Natural killer cell treated with Interleukin-12 subunit alpha and Interleukin-12 subunit beta and Interleukin-15 and Interleukin-18, amount 100 ng/mL, for 72 hours (primary cell): ENCODE measurements at regions not wholly inside any gene's neighbourhood (a gene's known extent, or its start where the extent isn't known, plus 50 kb on each side); places are given as distances from the start of the nearest gene placed in this dataset.
"Not testable (repeated sequence)": the region's sequence is repeated elsewhere in the genome, so short reads cannot be mapped to it uniquely, and the experiment has no call there.

Source experiments
- ATAC-seq, 2 donors: fragments of 150-1000 bp; cut with Tn5 transposase in 1 of 2; sonication (Bioruptor Pico), chemical (Tn5 transposase) in 1 of 2; 2 replicates each; pipeline ENCODE4 v1.10.0; 2021
- DNase-seq: peaks from one replicate; pipeline ENCODE4 v3.0.0; 2022; ENCODE audit warnings: low spot score
- H3K27ac Mint-ChIP-seq, 2 donors: 1 replicate in 1 of 2; 2 replicates in 1 of 2; pipeline ENCODE4 v1.8.0; 2022; ENCODE audit warnings: mixed read lengths in 2 of 2, mild to moderate bottlenecking in 1 of 2, moderate library complexity in 1 of 2
- H3K27me3 Mint-ChIP-seq, 2 donors: 1 replicate in 1 of 2; 2 replicates in 1 of 2; pipeline ENCODE4 v1.8.0; 2022; ENCODE audit warnings: mixed read lengths in 2 of 2
- H3K36me3 Mint-ChIP-seq: one replicate; pipeline ENCODE4 v1.8.0; 2022; ENCODE audit warnings: mixed read lengths
- H3K4me1 Mint-ChIP-seq, 2 donors: 1 replicate in 1 of 2; 2 replicates in 1 of 2; pipeline ENCODE4 v1.8.0; 2022; ENCODE audit warnings: low read depth in 2 of 2, mixed read lengths in 2 of 2, mild to moderate bottlenecking in 1 of 2
- H3K4me3 Mint-ChIP-seq: one replicate; pipeline ENCODE4 v1.8.0; 2022; ENCODE audit warnings: mixed read lengths
- H3K9me3 Mint-ChIP-seq: 2 replicates; pipeline ENCODE4 v1.8.0; 2022; ENCODE audit warnings: mixed read lengths

- no peak for ATAC-seq
- Mint-ChIP-seq H3K9me3 (peaks cover 9% of the 10 kb centered on the region), H3K4me1 (no peaks in the 10 kb centered on the region), H3K27me3 (peaks cover 0 to 6% of the 10 kb centered on the region in 2 donors), H3K36me3 (no peaks in the 10 kb centered on the region), H3K27ac (no peak overlapping the region), H3K4me3 (no peak overlapping the region)
- no peak for DNase-seq
These were observed 102.6 kb downstream of the PLG start for GRCh38 chr6:160804639-160805038.

- Mint-ChIP-seq H3K9me3 (peaks cover 7% of the 10 kb centered on the region), H3K36me3 (no peaks in the 10 kb centered on the region), H3K4me3 (no peak overlapping the region), H3K27ac (no peak overlapping the region), H3K4me1 (no peaks in the 10 kb centered on the region), H3K27me3 (peaks cover 0 to 8% of the 10 kb centered on the region in 2 donors)
- no peak for ATAC-seq
- DNase-seq = no peak
These were observed 106.2 kb downstream of the PLG start for GRCh38 chr6:160808263-160808662.

GRCh38 chr6:160810238-160810637, 108.2 kb downstream of the PLG start:
- ATAC-seq (no peak), DNase-seq (no peak)
- no peaks in the 10 kb centered on the region for H3K4me1 Mint-ChIP-seq
- H3K27ac Mint-ChIP-seq = no peak overlapping the region
- peaks cover 3% of the 10 kb centered on the region for H3K9me3 Mint-ChIP-seq
- no peaks in the 10 kb centered on the region for H3K36me3 Mint-ChIP-seq
- peaks cover 0 to 15% of the 10 kb centered on the region in 2 donors for H3K27me3 Mint-ChIP-seq
- no peak overlapping the region for H3K4me3 Mint-ChIP-seq

- H3K4me3 Mint-ChIP-seq = no peak overlapping the region
- H3K27ac Mint-ChIP-seq = no peak overlapping the region
- H3K4me1 Mint-ChIP-seq = no peaks in the 10 kb centered on the region
- H3K36me3 Mint-ChIP-seq = no peaks in the 10 kb centered on the region
- peaks cover 0 to 15% of the 10 kb centered on the region in 2 donors for H3K27me3 Mint-ChIP-seq
- ATAC-seq (no peak), DNase-seq (no peak)
- no peaks in the 10 kb centered on the region for H3K9me3 Mint-ChIP-seq
These were observed 110.1 kb downstream of the PLG start for GRCh38 chr6:160812097-160812496.

DNA sequence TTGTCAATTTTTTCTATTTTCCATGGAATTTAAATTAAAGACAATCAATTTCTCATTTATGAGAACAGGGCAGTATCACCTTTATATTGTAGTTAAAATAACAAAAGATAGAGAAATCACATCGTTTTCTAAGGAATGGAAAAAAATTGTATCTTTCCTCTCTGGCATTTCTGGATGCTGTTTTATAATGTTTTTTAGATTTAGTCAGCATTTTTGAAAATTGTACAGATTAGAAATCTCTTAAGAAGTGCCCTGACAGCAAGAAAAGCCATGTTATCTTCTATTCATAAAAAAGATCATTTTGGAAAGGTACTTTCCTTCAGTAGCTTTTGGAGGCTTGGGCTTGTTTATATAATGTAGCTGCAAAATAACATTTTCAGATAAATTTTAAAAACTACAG, 116.9 kb downstream of the PLG start:
- DNase-seq (no peak), ATAC-seq (no peak)
- Mint-ChIP-seq H3K4me1 (no peaks in the 10 kb centered on the region), H3K9me3 (peaks cover 8% of the 10 kb centered on the region), H3K4me3 (no peak overlapping the region), H3K27me3 (peaks cover 0 to 7% of the 10 kb centered on the region in 2 donors), H3K27ac (no peak overlapping the region), H3K36me3 (peaks cover 7% of the 10 kb centered on the region)

- not testable (repeated sequence) for H3K27me3 Mint-ChIP-seq, DNase-seq, H3K27ac Mint-ChIP-seq, H3K9me3 Mint-ChIP-seq, H3K36me3 Mint-ChIP-seq, ATAC-seq, H3K4me3 Mint-ChIP-seq, H3K4me1 Mint-ChIP-seq
These were observed 118.6 kb downstream of the PLG start for GRCh38 chr6:160820661-160821060.

DNA sequence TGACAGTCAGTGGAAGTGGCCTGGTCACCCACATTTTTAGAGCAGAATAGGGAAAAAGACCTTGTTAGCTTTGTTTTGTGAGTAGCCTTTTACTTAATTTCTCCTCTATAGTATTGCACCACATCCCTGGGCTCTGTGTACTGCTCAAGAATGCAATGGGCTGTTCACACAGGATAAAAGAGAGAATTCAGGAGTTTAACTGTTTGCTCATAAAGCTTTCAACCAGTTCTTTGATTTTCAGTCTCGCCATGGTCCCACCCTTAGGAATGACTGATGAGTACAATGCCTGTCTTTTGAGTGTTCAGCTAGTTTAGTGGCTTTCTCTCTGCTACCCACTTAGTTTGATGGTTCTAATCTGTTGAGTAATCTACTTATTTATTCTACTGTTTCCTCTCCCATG, 129.7 kb downstream of the PLG start:
- no peaks in the 10 kb centered on the region for H3K9me3 Mint-ChIP-seq
- no peaks in the 10 kb centered on the region for H3K4me1 Mint-ChIP-seq
- ATAC-seq = no peak
- DNase-seq = no peak
- peaks cover 0 to 12% of the 10 kb centered on the region in 2 donors for H3K27me3 Mint-ChIP-seq
- no peaks in the 10 kb centered on the region for H3K36me3 Mint-ChIP-seq
- no peak overlapping the region for H3K4me3 Mint-ChIP-seq
- no peak overlapping the region for H3K27ac Mint-ChIP-seq

DNA sequence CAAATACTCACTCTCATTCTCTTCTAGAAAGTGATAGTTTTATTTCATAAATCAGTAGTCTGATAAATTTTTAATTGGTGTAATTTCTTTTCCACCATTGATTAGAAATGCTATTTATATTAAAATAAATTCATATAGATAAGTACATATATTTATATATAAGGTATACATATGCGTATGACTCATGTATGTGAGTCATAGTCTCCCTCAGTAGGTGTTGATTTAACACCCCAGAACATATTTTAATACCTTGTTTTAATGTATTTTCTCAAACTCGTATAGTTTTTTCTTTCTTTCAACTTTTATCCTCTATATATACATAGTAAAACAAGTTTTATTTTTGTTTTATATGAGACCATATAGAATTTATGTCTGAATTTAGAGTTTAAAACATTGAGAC, 130.4 kb downstream of the PLG start:
- Mint-ChIP-seq H3K36me3 (no peaks in the 10 kb centered on the region), H3K27me3 (peaks cover 0 to 5% of the 10 kb centered on the region in 2 donors), H3K27ac (no peak overlapping the region), H3K4me1 (no peaks in the 10 kb centered on the region), H3K4me3 (no peak overlapping the region), H3K9me3 (no peaks in the 10 kb centered on the region)
- ATAC-seq (no peak), DNase-seq (no peak)

DNA sequence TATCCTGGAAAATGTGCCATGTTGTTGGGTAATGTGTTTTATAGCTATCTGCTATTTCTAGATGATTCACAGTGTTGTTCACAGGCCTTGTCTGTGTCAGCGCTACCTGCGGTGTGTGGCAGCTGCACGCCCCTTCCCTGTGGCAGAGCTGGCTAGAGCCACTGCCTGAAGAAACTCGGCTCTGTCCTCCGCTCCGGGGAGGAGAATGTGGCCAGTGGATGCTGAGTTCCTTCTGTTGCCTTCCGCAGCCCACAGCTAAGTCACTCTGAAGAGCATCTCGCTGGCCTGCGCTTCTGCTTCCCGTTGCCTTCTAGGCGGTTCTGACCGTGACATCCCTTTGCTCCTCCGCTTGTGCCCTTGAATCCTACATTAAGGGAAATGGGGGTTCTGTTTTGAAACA, 135.1 kb downstream of the PLG start:
- Mint-ChIP-seq H3K4me3 (no peak overlapping the region), H3K36me3 (no peaks in the 10 kb centered on the region), H3K4me1 (no peaks in the 10 kb centered on the region), H3K27ac (no peak overlapping the region), H3K27me3 (no peaks in the 10 kb centered on the region), H3K9me3 (no peaks in the 10 kb centered on the region)
- no peak for ATAC-seq
- DNase-seq = no peak

DNA sequence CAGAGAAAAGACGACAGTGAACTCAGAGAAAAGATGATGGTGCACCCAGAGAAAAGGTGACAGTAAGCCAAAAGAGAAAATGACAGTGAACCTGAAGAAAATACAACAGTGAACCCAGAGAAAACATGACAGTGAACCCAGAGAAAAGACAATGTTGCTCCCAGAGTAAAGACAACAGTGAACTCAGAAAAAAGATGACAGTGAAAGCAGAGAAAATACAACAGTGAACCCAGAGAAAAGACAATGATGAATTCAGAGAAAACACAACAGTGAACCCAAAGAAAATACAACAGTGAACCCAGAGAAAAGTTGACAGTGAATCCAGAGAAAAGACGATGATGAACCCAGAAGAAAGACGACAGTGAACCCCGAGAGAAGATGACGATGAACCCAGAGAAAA, 140.5 kb upstream of the MAP3K4 start:
- DNase-seq = no peak
- Mint-ChIP-seq H3K27ac (no peak overlapping the region), H3K4me3 (no peak overlapping the region), H3K36me3 (no peaks in the 10 kb centered on the region), H3K4me1 (no peaks in the 10 kb centered on the region), H3K27me3 (no peaks in the 10 kb centered on the region), H3K9me3 (no peaks in the 10 kb centered on the region)
- no peak for ATAC-seq

DNA sequence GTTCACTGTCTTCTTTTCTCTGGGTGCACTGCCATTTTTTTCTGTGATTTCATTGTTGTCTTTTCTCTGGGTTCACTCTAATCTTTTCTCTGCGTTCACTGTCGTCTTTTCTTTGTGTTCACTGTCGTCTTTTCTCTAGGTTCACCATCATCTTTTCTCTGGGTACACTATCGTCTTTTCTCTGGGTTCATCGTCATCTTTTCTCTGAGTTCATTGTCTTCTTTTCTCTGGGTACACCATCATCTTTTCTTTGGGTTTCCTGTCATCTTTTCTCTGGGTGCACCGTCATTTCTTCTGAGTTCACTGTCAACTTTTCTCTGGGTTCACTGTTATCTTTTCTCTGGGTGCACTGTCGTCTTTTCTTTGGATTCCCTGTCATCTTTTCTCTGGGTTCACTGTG, 137.6 kb upstream of the MAP3K4 start:
- H3K4me3 Mint-ChIP-seq = no peak overlapping the region
- ATAC-seq = no peak
- no peaks in the 10 kb centered on the region for H3K27me3 Mint-ChIP-seq
- H3K4me1 Mint-ChIP-seq = no peaks in the 10 kb centered on the region
- DNase-seq = no peak
- H3K36me3 Mint-ChIP-seq = no peaks in the 10 kb centered on the region
- no peaks in the 10 kb centered on the region for H3K9me3 Mint-ChIP-seq
- no peak overlapping the region for H3K27ac Mint-ChIP-seq

- Mint-ChIP-seq H3K4me1 (no peaks in the 10 kb centered on the region), H3K36me3 (no peaks in the 10 kb centered on the region), H3K9me3 (no peaks in the 10 kb centered on the region), H3K27ac (no peak overlapping the region), H3K27me3 (no peaks in the 10 kb centered on the region), H3K4me3 (no peak overlapping the region)
- DNase-seq (no peak), ATAC-seq (no peak)
These were observed 132.7 kb upstream of the MAP3K4 start for GRCh38 chr6:160858886-160859285.

- ATAC-seq = no peak
- H3K27me3 Mint-ChIP-seq = no peaks in the 10 kb centered on the region
- no peaks in the 10 kb centered on the region for H3K9me3 Mint-ChIP-seq
These were observed 131.7 kb upstream of the MAP3K4 start for GRCh38 chr6:160859822-160860221.

GRCh38 chr6:160861824-160862223, 129.7 kb upstream of the MAP3K4 start:
- Mint-ChIP-seq H3K27me3 (no peaks in the 10 kb centered on the region), H3K4me1 (no peaks in the 10 kb centered on the region), H3K9me3 (no peaks in the 10 kb centered on the region), H3K4me3 (no peak overlapping the region), H3K36me3 (no peaks in the 10 kb centered on the region), H3K27ac (no peak overlapping the region)
- DNase-seq (no peak), ATAC-seq (no peak)

More at GRCh38 chr6:160859822-160860221, 131.7 kb upstream of the MAP3K4 start:
- Mint-ChIP-seq H3K27ac (no peak overlapping the region), H3K36me3 (no peaks in the 10 kb centered on the region), H3K4me1 (no peaks in the 10 kb centered on the region), H3K4me3 (no peak overlapping the region)
- no peak for DNase-seq

- no peak overlapping the region for H3K4me3 Mint-ChIP-seq
- H3K36me3 Mint-ChIP-seq = no peaks in the 10 kb centered on the region
- ATAC-seq = peak in 1 of 2 donors; percentile 45
- H3K9me3 Mint-ChIP-seq = no peaks in the 10 kb centered on the region
- no peaks in the 10 kb centered on the region for H3K27me3 Mint-ChIP-seq
- H3K4me1 Mint-ChIP-seq = no peaks in the 10 kb centered on the region
- no peak for DNase-seq
- no peak overlapping the region for H3K27ac Mint-ChIP-seq
These were observed 127.8 kb upstream of the MAP3K4 start for GRCh38 chr6:160863782-160864181.
